Loucy (cell line): ENCODE measurements at regions not wholly inside any gene's neighbourhood (a gene's known extent, or its start where the extent isn't known, plus 50 kb on each side); places are given as distances from the start of the nearest gene placed in this dataset.

Source experiments
- H2AFZ ChIP-seq: fragments of 200-600 bp; sonication (generic); 2 replicates; pipeline ENCODE4 v1.6.0; 2016; ENCODE audit warnings: antibody characterized with exemption, mild to moderate bottlenecking, low read length, moderate library complexity
- H3F3A ChIP-seq: fragments of 200-600 bp; 2 replicates; pipeline ENCODE4 v1.6.0; 2016; ENCODE audit warnings: antibody characterized with exemption, low read depth, mild to moderate bottlenecking
- H3K27me3 ChIP-seq: fragments of 200-600 bp; sonication (generic); 2 replicates; pipeline ENCODE4 v1.6.1; 2014; ENCODE audit warnings: low read length, mild to moderate bottlenecking; ENCODE audit not compliant: insufficient read depth, poor library complexity, severe bottlenecking
- H3K36me3 ChIP-seq: fragments of 200-600 bp; sonication (generic); 2 replicates; pipeline ENCODE4 v1.6.1; 2016; ENCODE audit warnings: low read length; ENCODE audit not compliant: insufficient read depth
- H3K4me1 ChIP-seq: fragments of 200-600 bp; sonication (generic); 2 replicates; pipeline ENCODE4 v1.5.1; 2014; ENCODE audit warnings: low read length, mild to moderate bottlenecking; ENCODE audit not compliant: insufficient read depth, poor library complexity, severe bottlenecking
- H3K4me2 ChIP-seq: fragments of 200-600 bp; sonication (generic); 2 replicates; pipeline ENCODE4 v1.6.0; 2014; ENCODE audit warnings: antibody characterized with exemption, low read length, low read depth, mild to moderate bottlenecking; ENCODE audit not compliant: poor library complexity, severe bottlenecking
- H3K4me3 ChIP-seq: fragments of 200-600 bp; sonication (generic); 2 replicates; pipeline ENCODE4 v1.5.1; 2014; ENCODE audit warnings: low read length, mild to moderate bottlenecking, mixed read lengths; ENCODE audit not compliant: poor library complexity, severe bottlenecking
- H3K79me2 ChIP-seq: fragments of 200-600 bp; sonication (generic); 2 replicates; pipeline ENCODE4 v1.6.1; 2014; ENCODE audit warnings: low read length; ENCODE audit not compliant: insufficient read depth
- H3K9ac ChIP-seq: fragments of 200-600 bp; sonication (generic); 2 replicates; pipeline ENCODE4 v1.6.0; 2014; ENCODE audit warnings: mild to moderate bottlenecking, low read depth, low read length, moderate library complexity; ENCODE audit not compliant: poor library complexity, severe bottlenecking
- H3K9me2 ChIP-seq: fragments of 200-600 bp; sonication (generic); replicated peaks from 2 replicates; pipeline ENCODE4 v1.6.1; 2016; ENCODE audit warnings: low read depth, low read length, mixed read lengths
- H3K9me3 ChIP-seq: fragments of 200-600 bp; sonication (generic); 2 replicates; pipeline ENCODE4 v1.6.1; 2014; ENCODE audit warnings: mild to moderate bottlenecking, antibody characterized with exemption, low read length, low read depth; ENCODE audit not compliant: insufficient read depth
- H4K20me1 ChIP-seq: fragments of 200-600 bp; sonication (generic); 2 replicates; pipeline ENCODE4 v1.6.0; 2014; ENCODE audit warnings: antibody characterized with exemption, low read length, mild to moderate bottlenecking; ENCODE audit not compliant: insufficient read depth, poor library complexity, severe bottlenecking
- CTCF ChIP-seq: fragments of 200-600 bp; sonication (generic); conservative IDR thresholded peaks from 2 replicates; pipeline ENCODE4 v1.5.1; 2014; ENCODE audit warnings: mild to moderate bottlenecking, antibody characterized with exemption, low read length
- EZH2phosphoT487 ChIP-seq: fragments of 200-600 bp; IDR thresholded peaks from 2 replicates; pipeline ENCODE4 v1.6.1; 2018; ENCODE audit warnings: antibody characterized with exemption, mild to moderate bottlenecking, moderate library complexity, borderline replicate concordance

- Histone ChIP-seq H3F3A (no peaks in the 10 kb centered on the region), H3K9me2 (no peaks in the 10 kb centered on the region), H3K4me2 (no peak overlapping the region), H3K9ac (no peak overlapping the region), H2AFZ (no peak overlapping the region), H3K27me3 (no peaks in the 10 kb centered on the region), H3K36me3 (no peaks in the 10 kb centered on the region), H3K79me2 (no peaks in the 10 kb centered on the region), H3K4me3 (no peak overlapping the region), H3K9me3 (no peaks in the 10 kb centered on the region), H4K20me1 (no peaks in the 10 kb centered on the region), H3K4me1 (no peaks in the 10 kb centered on the region)
- TF ChIP-seq CTCF (no peak), EZH2phosphoT487 (no peak)
Observed at GRCh38 chr1:69451196-69451595, 116.5 kb upstream of the LRRC7 start.

- no peaks in the 10 kb centered on the region for H3F3A ChIP-seq
- no peaks in the 10 kb centered on the region for H3K79me2 ChIP-seq
- no peaks in the 10 kb centered on the region for H4K20me1 ChIP-seq
- H2AFZ ChIP-seq, result no peak overlapping the region
- H3K9ac ChIP-seq, result no peak overlapping the region
- H3K36me3 ChIP-seq, result no peaks in the 10 kb centered on the region
- H3K9me2 ChIP-seq, result no peaks in the 10 kb centered on the region
- H3K4me2 ChIP-seq, result no peak overlapping the region
- H3K4me3 ChIP-seq, result no peak overlapping the region
- no peaks in the 10 kb centered on the region for H3K27me3 ChIP-seq
- no peak for TF ChIP-seq EZH2phosphoT487
- no peak for TF ChIP-seq CTCF
- no peaks in the 10 kb centered on the region for H3K9me3 ChIP-seq
- H3K4me1 ChIP-seq, result no peaks in the 10 kb centered on the region
Observed at GRCh38 chr1:69455718-69456117, 112.0 kb upstream of the LRRC7 start.

GRCh38 chr1:69459244-69459643, 108.5 kb upstream of the LRRC7 start:
- no peaks in the 10 kb centered on the region for H3F3A ChIP-seq
- no peak overlapping the region for H3K9ac ChIP-seq
- no peak for TF ChIP-seq CTCF
- TF ChIP-seq EZH2phosphoT487, result no peak
- no peaks in the 10 kb centered on the region for H3K4me1 ChIP-seq
- H2AFZ ChIP-seq, result no peak overlapping the region
- no peaks in the 10 kb centered on the region for H3K9me3 ChIP-seq
- H3K27me3 ChIP-seq, result no peaks in the 10 kb centered on the region
- H4K20me1 ChIP-seq, result no peaks in the 10 kb centered on the region
- no peaks in the 10 kb centered on the region for H3K9me2 ChIP-seq
- H3K79me2 ChIP-seq, result no peaks in the 10 kb centered on the region
- no peak overlapping the region for H3K4me3 ChIP-seq
- H3K36me3 ChIP-seq, result no peaks in the 10 kb centered on the region
- H3K4me2 ChIP-seq, result no peak overlapping the region
